ENCODE measurements at regions not wholly inside any gene's neighbourhood (a gene's known extent, or its start where the extent isn't known, plus 50 kb on each side); places are given as distances from the start of the nearest gene placed in this dataset.

DNA sequence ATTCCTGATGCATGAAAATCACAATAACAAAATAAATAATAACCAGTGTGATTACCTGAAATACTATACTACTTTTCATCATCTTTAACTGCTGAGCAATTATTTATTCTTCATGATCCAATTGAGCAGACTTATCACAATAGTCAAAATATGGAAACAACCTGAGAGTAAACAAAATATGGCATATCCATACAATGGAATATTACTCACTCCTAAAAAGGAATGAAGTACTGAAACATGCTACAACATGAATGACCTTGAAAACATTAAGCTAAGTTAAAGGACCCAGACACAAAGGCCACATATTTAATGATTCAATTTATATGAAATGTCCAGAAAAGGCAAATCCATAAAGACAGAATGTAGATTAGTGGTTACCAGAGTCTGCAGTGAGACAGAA lies 146.8 kb downstream of the MID1IP1 start:
- DNase-seq: no peak
- H3K27me3 ChIP-seq (replicated peaks; ENCODE audit: control insufficient read depth, insufficient read depth, low read length): no peaks in the 10 kb centered on the region
- TF ChIP-seq, protein P1, sequence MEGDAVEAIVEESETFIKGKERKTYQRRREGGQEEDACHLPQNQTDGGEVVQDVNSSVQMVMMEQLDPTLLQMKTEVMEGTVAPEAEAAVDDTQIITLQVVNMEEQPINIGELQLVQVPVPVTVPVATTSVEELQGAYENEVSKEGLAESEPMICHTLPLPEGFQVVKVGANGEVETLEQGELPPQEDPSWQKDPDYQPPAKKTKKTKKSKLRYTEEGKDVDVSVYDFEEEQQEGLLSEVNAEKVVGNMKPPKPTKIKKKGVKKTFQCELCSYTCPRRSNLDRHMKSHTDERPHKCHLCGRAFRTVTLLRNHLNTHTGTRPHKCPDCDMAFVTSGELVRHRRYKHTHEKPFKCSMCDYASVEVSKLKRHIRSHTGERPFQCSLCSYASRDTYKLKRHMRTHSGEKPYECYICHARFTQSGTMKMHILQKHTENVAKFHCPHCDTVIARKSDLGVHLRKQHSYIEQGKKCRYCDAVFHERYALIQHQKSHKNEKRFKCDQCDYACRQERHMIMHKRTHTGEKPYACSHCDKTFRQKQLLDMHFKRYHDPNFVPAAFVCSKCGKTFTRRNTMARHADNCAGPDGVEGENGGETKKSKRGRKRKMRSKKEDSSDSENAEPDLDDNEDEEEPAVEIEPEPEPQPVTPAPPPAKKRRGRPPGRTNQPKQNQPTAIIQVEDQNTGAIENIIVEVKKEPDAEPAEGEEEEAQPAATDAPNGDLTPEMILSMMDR (IDR thresholded peaks at IDR 0.05; ENCODE audit: insufficient read depth in 1 of 2, low read depth in 1 of 2, low read length in 1 of 2, severe bottlenecking in 1 of 2, unreplicated experiment in 1 of 2): no peak
- H3K36me3 Mint-ChIP-seq (ENCODE audit: insufficient read depth, unreplicated experiment): no peaks in the 10 kb centered on the region
- H3K4me1 ChIP-seq: no peaks in the 10 kb centered on the region
- H3K9me3 Mint-ChIP-seq (ENCODE audit: unreplicated experiment): no peaks in the 10 kb centered on the region
- intact Hi-C loops (cut with micrococcal nuclease; ENCODE audit: unreplicated experiment): no loop called here
- CTCF ChIA-PET: no interaction called here
- no peaks in the 10 kb centered on the region for H3K27me3 Mint-ChIP-seq (ENCODE audit: insufficient read depth, unreplicated experiment)
- H3K4me3 Mint-ChIP-seq (ENCODE audit: unreplicated experiment): no peak overlapping the region
- H3K36me3 ChIP-seq (ENCODE audit: control insufficient read depth, insufficient read depth, low read length): no peaks in the 10 kb centered on the region
- no TSS peak for BruUV-seq (replicated peaks)
- no peak overlapping the region for H3K4me3 ChIP-seq (ENCODE audit: low read depth, low read length)
- no peak overlapping the region for H3K27ac Mint-ChIP-seq (ENCODE audit: unreplicated experiment)
- H3K9me3 ChIP-seq: no peaks in the 10 kb centered on the region
- no peaks in the 10 kb centered on the region for H3K4me1 Mint-ChIP-seq (ENCODE audit: low read depth, unreplicated experiment)
- POLR2A ChIA-PET: no interaction called here

DNA sequence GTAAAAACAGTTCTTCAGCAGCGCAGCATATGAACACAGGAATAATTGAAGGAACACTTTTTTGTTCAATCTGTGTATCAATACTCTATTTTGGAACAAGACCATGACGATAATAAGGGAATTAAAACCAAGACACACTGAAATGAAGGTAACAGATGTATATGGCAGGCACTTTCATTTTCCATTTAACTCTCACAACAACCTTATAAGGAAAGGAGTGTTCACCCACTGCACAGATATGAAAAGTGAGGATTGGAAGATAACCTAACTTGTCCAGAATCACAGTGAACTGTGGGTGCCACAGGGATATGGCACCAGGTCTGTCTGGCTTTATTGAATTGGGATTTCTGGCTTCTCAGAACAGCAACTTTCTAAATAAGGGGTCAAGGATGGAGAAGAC lies 153.3 kb downstream of the MID1IP1 start:
- Mint-ChIP-seq H3K4me3 (ENCODE audit: unreplicated experiment) (no peak overlapping the region), H3K4me1 (ENCODE audit: low read depth, unreplicated experiment) (no peaks in the 10 kb centered on the region), H3K36me3 (ENCODE audit: insufficient read depth, unreplicated experiment) (no peaks in the 10 kb centered on the region), H3K27ac (ENCODE audit: unreplicated experiment) (no peak overlapping the region), H3K9me3 (ENCODE audit: unreplicated experiment) (no peaks in the 10 kb centered on the region), H3K27me3 (ENCODE audit: insufficient read depth, unreplicated experiment) (no peaks in the 10 kb centered on the region)
- ChIA-PET CTCF (no interaction called here), POLR2A (no interaction called here)
- intact Hi-C loops (cut with micrococcal nuclease; ENCODE audit: unreplicated experiment): no loop called here
- TF ChIP-seq, protein P1 (IDR thresholded peaks at IDR 0.05; ENCODE audit: insufficient read depth in 1 of 2, low read depth in 1 of 2, low read length in 1 of 2, severe bottlenecking in 1 of 2, unreplicated experiment in 1 of 2): no peak
- no peak overlapping the region for H3K4me3 ChIP-seq (ENCODE audit: low read depth, low read length)
- H3K27me3 ChIP-seq (replicated peaks; ENCODE audit: control insufficient read depth, insufficient read depth, low read length): no peaks in the 10 kb centered on the region
- no TSS peak for BruUV-seq (replicated peaks)
- no peaks in the 10 kb centered on the region for H3K4me1 ChIP-seq
- H3K9me3 ChIP-seq: no peaks in the 10 kb centered on the region
- H3K36me3 ChIP-seq (ENCODE audit: control insufficient read depth, insufficient read depth, low read length): no peaks in the 10 kb centered on the region
- no peak for DNase-seq

DNA sequence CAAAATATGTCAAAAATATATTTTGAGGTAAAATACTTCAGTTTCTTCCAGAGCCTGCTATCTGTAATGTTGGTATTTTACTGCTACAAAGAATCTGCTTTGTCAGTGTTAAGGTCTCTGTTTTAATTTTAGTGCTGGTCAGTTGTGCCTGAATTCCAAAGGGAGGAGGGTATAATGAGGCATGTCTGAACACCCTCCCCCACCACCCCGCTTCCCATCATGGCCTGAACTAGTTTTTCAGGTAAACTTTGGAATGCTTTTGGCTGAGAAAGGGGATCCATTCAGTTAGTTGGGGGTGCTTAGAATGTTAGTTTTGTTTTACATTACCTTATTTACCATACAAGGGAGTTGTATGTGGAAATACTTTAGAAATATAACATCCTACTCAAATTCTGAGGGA lies 158.5 kb downstream of the MID1IP1 start:
- H3K36me3 Mint-ChIP-seq (ENCODE audit: insufficient read depth, unreplicated experiment): no peaks in the 10 kb centered on the region
- no peaks in the 10 kb centered on the region for H3K4me1 Mint-ChIP-seq (ENCODE audit: low read depth, unreplicated experiment)
- no peak overlapping the region for H3K27ac Mint-ChIP-seq (ENCODE audit: unreplicated experiment)
- H3K27me3 Mint-ChIP-seq (ENCODE audit: insufficient read depth, unreplicated experiment): no peaks in the 10 kb centered on the region
- intact Hi-C loops (cut with micrococcal nuclease; ENCODE audit: unreplicated experiment): no loop called here
- Histone ChIP-seq H3K36me3 (ENCODE audit: control insufficient read depth, insufficient read depth, low read length) (no peaks in the 10 kb centered on the region), H3K9me3 (no peaks in the 10 kb centered on the region), H3K4me1 (no peaks in the 10 kb centered on the region), H3K4me3 (ENCODE audit: low read depth, low read length) (no peak overlapping the region), H3K27me3 (replicated peaks; ENCODE audit: control insufficient read depth, insufficient read depth, low read length) (no peaks in the 10 kb centered on the region)
- H3K4me3 Mint-ChIP-seq (ENCODE audit: unreplicated experiment): no peak overlapping the region
- no TSS peak for BruUV-seq (replicated peaks)
- CTCF ChIA-PET: no interaction called here
- POLR2A ChIA-PET: no interaction called here
- no peak for DNase-seq
- TF ChIP-seq, protein P1 (IDR thresholded peaks at IDR 0.05; ENCODE audit: insufficient read depth in 1 of 2, low read depth in 1 of 2, low read length in 1 of 2, severe bottlenecking in 1 of 2, unreplicated experiment in 1 of 2): no peak
- no peaks in the 10 kb centered on the region for H3K9me3 Mint-ChIP-seq (ENCODE audit: unreplicated experiment)

Data from Caco-2 (cell line).